HG03196 (cell line): ENCODE measurements at regions not wholly inside any gene's neighbourhood (a gene's known extent, or its start where the extent isn't known, plus 50 kb on each side); places are given as distances from the start of the nearest gene placed in this dataset.

Source experiments
- ATAC-seq: cut with Tn5 transposase; IDR thresholded peaks from one replicate; pipeline ENCODE4 v1.9.1; 2021; ENCODE audit not compliant: unreplicated experiment

DNA sequence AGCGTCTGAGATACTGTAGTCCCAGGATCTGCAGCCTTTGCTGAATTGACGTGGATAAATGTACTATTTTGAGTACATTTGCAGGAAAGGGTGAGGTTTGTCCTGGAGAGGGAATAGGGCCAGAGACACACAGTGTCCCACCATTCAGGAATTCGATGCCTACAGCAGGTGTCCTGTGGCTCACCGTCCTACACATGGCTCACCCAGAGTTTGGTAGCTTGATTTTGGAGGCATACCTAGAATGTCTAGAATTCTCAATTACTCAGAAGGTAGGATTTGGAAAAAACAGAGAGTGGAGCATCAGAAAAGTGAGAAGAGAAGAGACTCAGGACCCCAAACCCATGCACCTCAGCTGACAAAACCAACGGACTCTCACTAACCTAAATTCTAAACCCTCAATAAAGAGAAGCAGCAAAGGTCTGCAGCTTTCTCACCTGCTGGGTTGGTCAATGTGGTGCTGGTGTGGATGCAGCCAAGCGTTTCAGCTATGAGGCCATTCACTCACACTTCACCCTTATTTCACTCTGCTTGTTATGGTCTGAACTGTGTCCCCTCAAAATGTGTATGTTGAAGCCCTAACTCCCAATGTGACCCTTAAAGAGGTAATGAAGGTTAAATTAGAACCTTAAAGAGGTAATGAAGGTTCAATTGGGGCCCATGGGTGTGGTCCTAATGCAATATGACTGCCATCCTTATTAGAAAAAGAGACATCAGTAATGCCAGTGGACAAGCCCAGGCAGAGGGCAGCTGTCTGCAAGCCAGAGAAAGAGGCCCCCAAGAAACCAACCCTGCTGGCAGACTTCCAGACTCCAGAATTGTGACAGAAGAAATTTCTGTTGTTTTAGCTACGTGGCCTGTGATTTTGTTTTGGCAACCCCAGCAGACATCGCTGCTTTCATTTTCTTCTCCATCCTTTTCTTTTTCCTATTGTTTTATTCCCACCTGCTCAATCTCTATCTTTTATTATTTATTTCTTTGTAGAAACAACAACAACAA is 187.8 kb downstream of the SNX19 start:
- no peak for ATAC-seq

DNA sequence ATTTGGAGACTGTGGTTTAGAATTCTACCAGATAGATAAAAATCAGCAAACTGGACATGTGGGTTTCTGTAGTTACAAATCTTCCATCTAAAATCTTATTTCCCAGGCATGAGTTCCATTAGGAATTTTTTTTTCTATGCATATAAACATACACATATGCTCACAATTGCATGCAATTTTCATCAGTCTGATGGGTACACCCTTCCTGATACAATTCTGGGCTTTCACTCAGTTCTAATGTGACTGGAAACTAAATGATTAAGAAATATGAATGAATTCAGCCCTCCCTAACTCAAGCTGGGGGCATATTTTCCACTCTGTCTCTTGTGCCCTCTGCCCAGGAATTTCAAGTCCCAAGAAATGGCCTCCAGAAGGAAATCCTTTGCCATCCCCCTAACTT is 187.1 kb downstream of the SNX19 start:
- ATAC-seq: no peak

DNA sequence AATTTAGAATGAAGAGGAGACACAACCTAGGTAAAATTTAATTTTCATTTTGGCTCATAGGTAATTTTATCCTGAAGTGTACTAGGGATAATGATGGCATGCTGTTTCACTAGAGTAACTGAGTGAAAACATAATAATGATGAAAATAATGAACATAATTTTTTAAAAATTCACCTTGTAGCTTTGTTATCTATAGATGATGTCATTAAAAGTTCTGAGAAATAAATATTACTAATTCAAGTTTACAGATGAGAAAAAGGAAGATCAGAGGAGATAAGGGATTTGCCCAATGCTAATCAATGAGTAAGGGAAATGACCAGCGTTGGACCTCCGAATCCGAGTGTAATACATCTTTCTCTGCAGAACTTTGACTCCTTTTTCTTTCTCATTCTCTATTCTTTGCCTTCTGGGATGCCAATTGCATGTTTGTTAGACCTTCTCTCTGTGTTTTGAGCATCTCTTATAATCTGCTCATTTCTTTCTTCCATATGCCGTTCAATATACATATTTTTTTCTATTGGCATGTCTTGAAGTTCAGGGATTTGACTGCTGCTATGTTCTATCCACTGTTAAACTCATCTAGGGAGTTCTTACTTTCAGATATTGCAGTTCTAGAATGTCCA is 186.5 kb downstream of the SNX19 start:
- ATAC-seq: no peak

DNA sequence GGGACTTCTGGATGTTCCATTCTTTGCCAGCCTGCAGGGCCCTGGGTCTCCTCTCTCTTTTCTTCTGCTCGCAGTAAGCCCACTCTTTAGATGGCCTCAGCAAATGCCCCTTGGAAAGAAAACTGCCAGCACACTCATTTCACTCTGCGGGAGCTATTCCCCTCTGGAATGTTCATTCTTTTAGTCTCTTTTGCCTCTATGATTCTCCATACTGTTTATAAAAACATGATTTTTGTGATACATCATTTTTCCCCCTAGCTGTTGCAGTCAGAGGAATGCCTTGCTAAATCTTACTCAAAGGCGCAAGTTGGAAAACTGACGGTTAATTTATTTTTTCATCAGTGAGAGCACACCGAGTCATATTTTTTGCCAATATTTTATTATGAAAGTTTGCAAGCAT is 184.9 kb downstream of the SNX19 start:
- ATAC-seq: no peak

DNA sequence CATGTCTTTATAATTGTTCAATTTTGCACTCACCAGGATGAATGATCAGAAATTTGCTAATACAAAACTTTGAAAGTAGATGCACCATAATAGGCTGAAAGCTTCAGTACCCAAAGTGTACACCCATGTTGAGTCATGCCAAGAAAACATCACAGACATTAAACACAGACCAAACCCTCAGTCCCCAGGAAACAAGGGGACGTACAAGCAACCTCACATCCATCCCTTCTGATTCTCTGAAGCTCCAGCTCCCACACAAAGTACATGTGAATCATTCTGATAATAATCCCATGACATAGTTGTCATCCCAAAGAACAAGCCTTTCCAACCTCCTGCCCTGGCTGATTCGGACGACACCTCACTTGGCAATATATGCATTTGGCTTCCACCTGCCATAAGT is 183.8 kb downstream of the SNX19 start:
- ATAC-seq: no peak

DNA sequence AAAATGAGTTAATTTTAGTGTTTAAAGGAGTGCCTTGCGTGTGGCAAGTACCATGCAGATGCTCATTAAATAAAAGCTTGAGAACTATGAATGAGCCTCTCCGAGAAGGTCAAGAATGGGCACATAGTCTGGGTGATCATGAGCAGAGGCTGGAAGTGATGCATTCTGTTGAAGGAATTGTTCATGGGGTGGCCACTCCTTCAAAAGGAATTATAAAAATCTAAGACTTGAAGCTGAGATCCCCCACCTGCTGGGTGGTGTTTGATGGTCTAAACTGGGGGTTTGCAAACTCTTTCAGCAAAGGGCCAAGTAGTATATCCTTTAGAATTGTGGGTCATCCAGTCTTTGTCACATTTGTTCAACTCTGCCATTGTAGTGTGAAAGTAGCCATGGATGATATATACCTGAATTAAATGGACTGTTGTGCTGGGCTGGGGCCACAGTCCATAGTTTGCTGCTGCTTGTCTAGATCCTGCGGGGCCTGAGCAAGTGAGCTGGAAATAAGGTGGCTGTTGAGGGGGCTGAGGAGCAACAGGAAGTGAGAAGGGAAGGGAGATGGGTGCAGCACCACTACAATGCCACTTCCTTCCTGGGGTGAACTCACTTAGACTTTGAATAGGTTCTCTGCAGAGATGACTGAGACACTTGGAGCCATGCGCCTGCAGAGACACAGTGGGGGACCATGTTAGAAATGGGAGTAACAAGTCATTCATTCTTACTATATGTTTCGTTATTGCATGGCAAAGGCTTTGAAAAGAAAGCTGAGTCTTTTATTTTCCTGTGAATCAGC is 179.0 kb downstream of the SNX19 start:
- ATAC-seq: no peak

DNA sequence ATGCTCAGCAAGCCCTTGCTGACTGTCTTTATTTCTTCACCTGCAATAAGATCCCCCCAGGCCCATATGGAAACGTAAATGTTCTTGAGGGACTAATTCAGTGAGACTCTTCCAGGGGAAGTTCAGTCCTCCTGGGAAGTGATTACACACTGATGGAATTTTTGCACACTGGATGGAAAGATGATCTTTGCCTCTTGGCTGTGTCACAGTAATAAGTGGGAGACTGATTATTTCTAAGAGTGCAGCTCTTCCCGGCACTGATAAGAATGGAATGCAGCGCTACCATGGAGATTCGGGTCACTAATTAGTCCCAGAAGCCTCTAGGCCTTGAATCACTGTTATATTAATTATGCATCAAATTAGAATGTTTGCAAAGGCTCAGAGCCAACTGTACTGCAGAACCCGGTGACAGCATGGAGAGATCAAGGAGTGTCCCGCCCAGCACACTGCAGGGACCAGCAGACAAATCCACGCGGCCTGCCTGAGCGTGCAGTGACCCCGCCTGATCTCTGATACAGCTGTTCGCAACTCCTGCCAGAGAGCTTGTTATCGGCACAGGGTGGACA is 178.3 kb downstream of the SNX19 start:
- no peak for ATAC-seq

DNA sequence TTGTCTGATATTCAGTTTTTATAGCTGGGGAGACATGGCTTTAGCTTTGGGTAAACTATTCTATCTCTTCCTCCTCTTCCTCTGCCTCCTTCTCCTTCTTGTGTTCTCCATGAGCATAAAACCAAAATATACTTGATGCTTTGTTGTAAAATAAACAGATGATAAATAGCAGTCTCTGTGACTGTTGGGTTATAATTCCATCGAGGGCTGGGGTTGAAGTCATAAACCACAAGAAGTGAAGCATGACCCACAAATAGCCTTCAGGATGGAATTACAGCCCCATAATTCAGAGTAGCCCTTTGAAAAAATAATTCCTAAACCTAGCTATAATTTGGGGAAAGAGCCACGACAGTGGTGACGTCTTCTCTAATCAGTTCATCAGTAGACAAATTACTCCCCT is 177.7 kb downstream of the SNX19 start:
- no peak for ATAC-seq

DNA sequence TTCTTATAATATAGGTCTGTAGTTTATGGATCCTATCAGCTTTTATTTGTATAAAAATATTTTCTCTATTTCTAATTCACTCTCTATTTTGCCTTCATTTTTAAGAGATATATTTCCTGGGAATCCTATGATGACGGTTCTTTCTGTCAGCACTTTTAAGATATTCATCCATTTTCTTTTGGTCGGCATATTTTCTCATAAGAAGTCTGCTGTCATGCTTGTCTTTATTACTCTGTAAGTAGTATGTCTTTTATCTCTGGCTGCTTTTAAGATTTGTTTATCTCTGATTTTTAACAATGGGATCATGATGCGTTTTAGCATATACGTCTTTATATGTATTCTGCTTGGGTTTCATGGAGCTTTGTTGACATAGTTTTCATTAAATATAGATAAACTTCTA is 175.5 kb downstream of the SNX19 start:
- no peak for ATAC-seq

DNA sequence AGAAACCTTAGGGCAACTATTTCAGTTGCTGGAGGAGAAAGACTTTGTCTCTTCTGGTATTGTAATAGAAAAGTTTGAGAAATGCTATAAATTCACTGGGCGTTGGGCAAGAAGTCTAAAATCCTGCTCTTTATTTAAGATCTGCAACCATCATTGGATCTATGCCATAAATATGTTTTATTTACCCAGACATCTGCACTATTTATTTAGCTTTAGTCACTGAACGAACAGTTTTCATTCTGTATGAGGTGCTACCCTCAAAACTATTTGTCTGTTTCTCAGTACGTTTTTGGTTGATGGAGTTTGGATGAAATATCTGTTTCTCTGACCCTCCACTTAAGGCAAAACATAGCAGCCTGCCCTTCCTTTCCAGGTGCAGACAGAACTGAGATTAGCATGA is 171.5 kb downstream of the SNX19 start:
- ATAC-seq: no peak

DNA sequence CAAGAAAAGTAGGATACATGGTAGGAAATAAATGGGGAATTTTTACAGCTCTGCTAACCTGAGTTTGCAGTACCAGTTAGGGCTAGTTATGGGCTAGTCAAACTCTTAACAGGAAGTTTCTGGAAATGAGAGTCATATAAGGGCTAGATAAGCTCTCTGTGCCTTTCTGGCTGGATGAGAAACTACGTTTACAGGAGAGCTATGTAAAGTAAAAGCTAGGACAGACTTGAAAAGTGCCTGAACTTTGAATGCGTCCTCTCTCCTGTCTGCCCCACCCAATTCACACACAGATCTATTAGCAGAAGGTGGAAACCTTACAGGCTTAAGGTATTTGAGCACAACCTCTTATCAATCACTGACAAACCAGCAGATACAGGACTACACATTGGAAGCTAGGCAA is 167.1 kb downstream of the SNX19 start:
- ATAC-seq: no peak

DNA sequence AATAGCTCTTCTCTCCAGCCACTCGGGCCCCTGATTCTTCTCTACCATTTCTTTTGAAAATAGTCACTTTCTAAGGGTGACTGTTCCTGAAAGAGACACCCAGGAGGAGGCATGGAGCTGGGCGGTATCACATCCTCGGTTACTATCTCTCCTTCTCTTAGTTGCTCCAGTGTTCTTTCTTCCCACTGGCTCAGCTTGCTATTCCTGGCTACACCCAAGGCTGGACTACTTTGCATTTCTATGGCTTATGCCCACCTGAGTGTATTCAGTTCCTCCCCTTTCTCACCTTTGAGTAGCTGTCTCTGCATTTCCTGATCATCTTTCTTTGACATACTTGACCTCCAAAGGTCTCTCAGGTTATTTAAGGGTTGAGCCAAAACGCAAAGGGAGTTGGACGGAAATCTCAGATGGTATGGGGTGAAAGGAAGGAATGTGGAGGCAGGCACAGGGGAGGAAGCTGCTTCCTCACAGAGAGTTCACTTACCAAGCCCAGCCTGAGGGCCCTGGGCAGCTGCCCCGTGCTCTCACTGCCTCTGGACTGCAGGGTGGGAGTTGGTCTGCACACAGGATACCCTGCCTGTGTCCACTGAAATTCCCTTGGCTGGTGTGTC is 155.7 kb downstream of the SNX19 start:
- ATAC-seq: no peak

DNA sequence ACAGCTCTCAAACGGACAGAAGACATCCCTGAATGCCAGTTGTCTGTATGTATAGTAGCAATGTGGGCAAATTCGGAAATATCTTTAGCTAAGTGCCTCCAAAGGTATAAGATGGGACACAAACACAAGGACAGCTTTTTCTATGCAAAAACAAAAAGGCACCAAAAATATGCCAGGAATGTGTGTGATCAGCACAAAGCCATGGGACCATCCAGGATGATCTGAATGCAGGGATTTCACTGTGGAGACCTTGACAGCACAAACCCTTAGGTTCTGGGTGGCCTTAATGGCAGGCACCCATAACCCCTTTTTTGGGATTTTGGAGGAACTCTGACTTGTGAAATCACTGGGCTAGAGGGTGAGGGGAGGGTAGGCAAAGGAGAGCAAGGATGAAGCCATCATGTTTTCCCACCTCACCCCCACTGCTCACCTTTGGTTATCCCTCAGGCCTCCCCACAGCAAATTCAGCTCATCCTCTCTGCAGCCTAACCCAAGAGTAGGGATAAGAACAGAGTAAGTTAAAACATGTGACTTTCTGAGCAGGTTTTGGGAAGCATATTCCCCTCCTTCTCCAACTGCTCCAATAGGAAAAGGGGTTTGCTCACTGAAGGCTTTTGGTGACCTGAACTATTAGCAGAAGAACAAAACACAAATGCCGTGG is 154.6 kb downstream of the SNX19 start:
- ATAC-seq: no peak

DNA sequence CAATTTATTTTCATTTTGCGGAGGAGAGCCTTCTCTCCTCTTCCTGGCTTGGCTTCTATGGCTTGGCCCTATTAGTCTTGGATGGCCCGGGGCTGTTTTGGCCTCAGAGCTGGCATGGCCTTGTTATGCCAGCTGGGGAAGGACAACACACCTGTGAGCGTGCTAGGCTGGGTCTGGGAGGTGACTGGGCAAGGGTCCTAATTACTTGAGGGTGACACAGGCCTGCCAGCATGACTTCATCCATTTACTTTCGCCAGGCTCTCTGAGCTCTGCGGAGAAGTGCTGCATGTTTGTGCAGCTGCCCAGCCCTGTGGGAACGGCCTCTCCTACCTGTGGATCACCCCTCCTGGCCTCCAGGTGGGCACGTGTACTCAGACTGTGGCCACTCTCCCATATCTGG is 153.6 kb downstream of the SNX19 start:
- ATAC-seq: no peak

DNA sequence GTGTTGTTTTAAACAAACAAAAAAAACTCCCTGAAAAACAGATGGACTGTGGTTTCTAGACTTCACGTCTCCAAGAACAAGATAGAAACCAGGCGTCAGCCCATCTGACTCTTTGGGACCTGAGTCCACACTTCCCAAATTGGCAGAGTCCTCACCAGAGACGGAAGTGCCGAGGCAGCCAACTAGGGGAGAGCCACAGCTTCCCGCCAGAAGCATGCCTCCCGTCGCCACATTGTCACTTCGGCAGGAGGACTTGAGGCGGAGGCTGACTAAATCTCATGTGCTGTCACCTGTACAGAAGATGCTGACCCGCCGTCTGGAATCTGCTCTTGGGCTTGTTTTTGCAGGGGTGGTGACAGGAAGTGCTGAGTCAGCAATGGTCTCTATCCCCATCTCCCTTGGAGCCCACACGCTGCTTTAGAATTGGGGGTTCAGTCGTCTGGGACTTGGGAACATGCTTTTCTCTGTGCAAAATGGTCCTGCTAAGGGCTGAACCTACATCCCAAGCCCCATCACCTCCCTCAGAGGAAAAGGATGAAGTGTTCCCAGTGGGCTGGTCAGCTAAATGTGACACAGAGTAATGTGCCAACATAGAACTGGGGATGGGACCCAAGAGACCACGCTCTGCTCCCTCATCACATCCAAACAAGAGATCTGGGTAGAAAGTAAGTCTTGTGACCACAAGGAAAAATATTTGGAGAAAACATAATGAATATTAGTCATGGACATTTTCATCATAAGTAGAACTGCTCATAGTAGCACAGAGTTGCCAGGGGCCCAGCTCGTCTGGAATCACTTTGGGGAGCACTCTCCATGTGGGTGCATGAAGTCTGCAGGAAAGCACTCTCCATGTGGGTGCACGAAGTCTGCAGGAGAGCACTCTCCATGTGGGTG is 152.9 kb downstream of the SNX19 start:
- ATAC-seq: no peak

DNA sequence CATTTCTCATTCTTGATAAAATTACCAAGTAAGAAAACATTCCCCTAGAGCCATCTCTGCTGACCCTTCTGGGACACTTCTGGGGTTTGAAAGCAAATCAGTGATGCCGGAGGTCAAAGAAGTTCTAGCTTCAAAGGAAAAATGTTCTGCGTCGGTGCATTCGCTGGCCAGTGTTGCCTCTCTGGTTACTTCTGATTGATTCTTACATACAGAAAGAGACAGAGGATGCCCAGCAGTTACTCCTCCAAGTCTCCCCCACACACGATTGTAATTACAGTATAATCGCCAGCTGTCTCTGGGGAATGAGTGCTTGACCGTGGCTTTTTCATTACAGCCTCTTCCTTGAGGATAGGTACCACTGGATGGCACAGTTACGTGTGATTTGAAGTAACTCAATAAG is 150.9 kb downstream of the SNX19 start:
- no peak for ATAC-seq

DNA sequence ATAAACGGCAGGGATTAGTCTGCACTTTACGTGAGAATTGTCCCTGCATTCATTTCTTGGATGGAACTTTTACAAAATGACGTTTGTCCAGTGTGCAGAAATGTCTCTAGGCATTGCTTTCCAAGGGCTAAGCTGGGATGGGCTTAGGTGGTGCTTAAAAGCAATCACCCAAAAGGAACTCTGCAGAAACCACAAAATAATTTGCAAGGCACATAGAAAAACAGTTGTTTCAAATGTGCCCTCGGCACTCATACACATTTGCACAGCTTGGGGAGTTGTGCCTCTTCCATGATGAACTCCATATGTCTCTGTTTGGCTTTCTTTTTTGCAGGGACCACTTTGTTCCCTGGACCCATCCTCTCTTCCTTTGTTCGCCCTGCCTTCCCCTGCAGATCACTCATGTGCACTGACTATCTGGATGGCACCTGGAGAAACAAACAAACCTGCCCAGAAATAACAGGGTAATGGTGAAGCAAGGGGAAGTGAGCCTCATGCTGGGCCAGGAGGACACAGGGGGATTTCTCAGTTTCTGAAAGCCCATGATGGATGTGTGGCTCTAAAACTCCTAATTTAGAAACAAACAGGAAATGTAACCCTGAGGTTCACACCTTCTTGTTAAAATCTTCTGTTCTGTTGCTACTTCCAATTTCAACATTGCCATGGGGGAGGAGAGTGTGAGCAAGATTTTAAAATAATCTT is 150.2 kb downstream of the SNX19 start:
- peak; percentile 60 for ATAC-seq

DNA sequence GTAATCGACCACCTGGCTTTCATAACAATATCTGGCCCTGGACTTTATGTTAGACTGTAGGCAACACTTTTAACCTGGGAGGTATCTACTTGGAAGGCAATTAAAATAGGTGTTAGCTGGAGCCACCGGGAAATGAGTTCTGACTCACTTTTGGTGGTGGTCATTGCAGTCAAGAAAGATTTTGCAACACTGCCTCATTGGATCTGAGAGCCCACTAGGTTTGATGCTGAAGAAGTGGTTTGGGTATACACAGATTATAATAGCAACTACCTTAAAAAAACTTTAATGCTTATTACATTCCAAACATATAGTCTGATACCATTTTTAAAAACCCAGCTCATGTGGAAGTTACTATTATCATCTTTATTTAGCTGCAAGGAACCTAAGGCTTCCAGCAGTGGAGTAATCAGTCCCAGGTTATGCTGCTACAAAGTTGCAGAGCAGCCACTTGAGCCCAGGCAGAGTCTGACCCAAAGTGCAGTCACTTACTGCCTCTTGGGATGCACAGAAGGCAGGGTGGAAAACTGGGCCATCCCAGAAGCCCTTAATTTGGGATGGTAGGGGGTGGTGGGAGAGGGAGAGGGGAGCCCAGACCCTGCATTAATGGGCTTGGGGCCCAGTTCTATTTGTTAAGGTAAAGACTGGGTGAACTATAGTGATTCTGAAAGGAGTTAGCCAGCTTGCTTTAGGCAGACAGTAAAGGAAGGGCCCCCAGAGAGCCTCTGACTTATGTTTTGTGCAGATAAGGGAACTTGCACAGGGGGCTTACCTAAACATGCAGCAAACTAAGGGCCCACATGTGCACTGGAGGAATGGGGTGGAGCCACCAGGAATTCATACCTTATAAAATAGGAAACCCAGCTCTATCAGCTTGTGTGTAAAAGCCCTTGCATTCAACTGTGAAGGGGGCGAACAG is 149.4 kb downstream of the SNX19 start:
- no peak for ATAC-seq
